DOHH2 (cell line): ENCODE measurements at regions not wholly inside any gene's neighbourhood (a gene's known extent, or its start where the extent isn't known, plus 50 kb on each side); places are given as distances from the start of the nearest gene placed in this dataset.
"Not testable (repeated sequence)": the region's sequence is repeated elsewhere in the genome, so short reads cannot be mapped to it uniquely, and the experiment has no call there.

Experiments used
- H3F3A ChIP-seq: fragments of 200-600 bp; sonication (generic), shearing (Covaris generic); 2 replicates; pipeline ENCODE4 v1.6.0; 2016; ENCODE audit warnings: antibody characterized with exemption, mild to moderate bottlenecking; ENCODE audit not compliant: control insufficient read depth, insufficient read depth
- H3K27ac ChIP-seq: fragments of 200-600 bp; sonication (generic); 2 replicates; pipeline ENCODE4 v1.5.1; 2014; ENCODE audit warnings: low read depth, mild to moderate bottlenecking, low read length, moderate library complexity
- H3K27me3 ChIP-seq: fragments of 200-600 bp; sonication (generic); 2 replicates; pipeline ENCODE4 v1.6.1; 2014; ENCODE audit warnings: mild to moderate bottlenecking, low read length, mixed read lengths; ENCODE audit not compliant: control insufficient read depth
- H3K36me3 ChIP-seq: fragments of 200-600 bp; sonication (generic); 2 replicates; pipeline ENCODE4 v1.6.1; 2014; ENCODE audit warnings: mild to moderate bottlenecking, low read length, moderate library complexity, mixed read lengths; ENCODE audit not compliant: control insufficient read depth
- H3K4me1 ChIP-seq: fragments of 200-600 bp; sonication (generic); 2 replicates; pipeline ENCODE4 v1.6.1; 2014; ENCODE audit warnings: mild to moderate bottlenecking, low read length, mixed read lengths; ENCODE audit not compliant: control insufficient read depth
- H3K4me2 ChIP-seq: fragments of 200-600 bp; sonication (generic); 2 replicates; pipeline ENCODE4 v1.6.0; 2014; ENCODE audit warnings: mild to moderate bottlenecking, low read length, moderate library complexity
- H3K4me3 ChIP-seq: fragments of 200-600 bp; sonication (generic); 2 replicates; pipeline ENCODE4 v1.5.1; 2014; ENCODE audit warnings: mild to moderate bottlenecking, low read length, mixed read lengths
- H3K79me2 ChIP-seq: fragments of 200-600 bp; sonication (generic); 2 replicates; pipeline ENCODE4 v1.6.1; 2014; ENCODE audit warnings: mild to moderate bottlenecking, low read length, mixed read lengths; ENCODE audit not compliant: control insufficient read depth
- H3K9me2 ChIP-seq: fragments of 200-600 bp; sonication (generic); replicated peaks from 2 replicates; pipeline ENCODE4 v1.6.1; 2014; ENCODE audit warnings: mild to moderate bottlenecking, low read length, mixed read lengths; ENCODE audit not compliant: control insufficient read depth
- H3K9me3 ChIP-seq: fragments of 200-600 bp; sonication (generic); 2 replicates; pipeline ENCODE4 v1.6.1; 2014; ENCODE audit warnings: antibody characterized with exemption, low read length, mixed read lengths; ENCODE audit not compliant: control insufficient read depth, insufficient read depth
- H4K20me1 ChIP-seq: fragments of 200-600 bp; sonication (generic); 2 replicates; pipeline ENCODE4 v1.6.0; 2014; ENCODE audit warnings: low read depth, mild to moderate bottlenecking, antibody characterized with exemption, low read length, moderate library complexity; ENCODE audit not compliant: control insufficient read depth, insufficient read depth
- EZH2phosphoT487 ChIP-seq: fragments of 200-600 bp; sonication (generic); IDR thresholded peaks from 2 replicates; pipeline ENCODE4 v1.6.1; 2017; ENCODE audit warnings: borderline replicate concordance, mild to moderate bottlenecking, antibody characterized with exemption, low read length, moderate library complexity, mixed read lengths
- TF ChIP-seq, protein P1 (sequence below): fragments of 200-600 bp; sonication (generic); IDR thresholded peaks from one replicate; pipeline ENCODE4 v1.5.1; 2014; ENCODE audit warnings: antibody characterized with exemption, mild to moderate bottlenecking, low read depth, low read length; ENCODE audit not compliant: poor library complexity, severe bottlenecking

DNA sequence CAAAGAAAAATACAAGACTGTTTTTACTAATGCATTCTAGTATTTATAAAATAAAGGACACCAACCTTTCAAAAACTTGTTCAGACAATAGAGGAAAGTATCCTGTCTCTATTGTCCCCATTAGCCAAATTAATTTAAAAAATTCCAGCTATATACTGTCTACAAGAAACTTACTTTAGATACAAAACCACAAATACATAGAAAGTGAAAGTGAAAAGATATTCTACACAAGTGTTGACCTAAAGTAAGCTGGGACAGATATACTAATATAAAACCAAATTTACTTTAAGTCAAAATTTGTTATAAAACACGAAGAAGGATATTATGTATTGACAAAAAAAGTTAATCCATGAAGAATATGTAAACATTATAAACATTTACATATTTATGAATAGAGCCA, 893.3 kb upstream of the TMEFF2 start:
- no peak overlapping the region for H3K4me3 ChIP-seq
- H3K4me2 ChIP-seq, result no peak overlapping the region
- H3K4me1 ChIP-seq, result no peaks in the 10 kb centered on the region
- no peaks in the 10 kb centered on the region for H4K20me1 ChIP-seq
- H3K79me2 ChIP-seq, result no peaks in the 10 kb centered on the region
- H3K27ac ChIP-seq, result no peak overlapping the region
- TF ChIP-seq, protein P1, sequence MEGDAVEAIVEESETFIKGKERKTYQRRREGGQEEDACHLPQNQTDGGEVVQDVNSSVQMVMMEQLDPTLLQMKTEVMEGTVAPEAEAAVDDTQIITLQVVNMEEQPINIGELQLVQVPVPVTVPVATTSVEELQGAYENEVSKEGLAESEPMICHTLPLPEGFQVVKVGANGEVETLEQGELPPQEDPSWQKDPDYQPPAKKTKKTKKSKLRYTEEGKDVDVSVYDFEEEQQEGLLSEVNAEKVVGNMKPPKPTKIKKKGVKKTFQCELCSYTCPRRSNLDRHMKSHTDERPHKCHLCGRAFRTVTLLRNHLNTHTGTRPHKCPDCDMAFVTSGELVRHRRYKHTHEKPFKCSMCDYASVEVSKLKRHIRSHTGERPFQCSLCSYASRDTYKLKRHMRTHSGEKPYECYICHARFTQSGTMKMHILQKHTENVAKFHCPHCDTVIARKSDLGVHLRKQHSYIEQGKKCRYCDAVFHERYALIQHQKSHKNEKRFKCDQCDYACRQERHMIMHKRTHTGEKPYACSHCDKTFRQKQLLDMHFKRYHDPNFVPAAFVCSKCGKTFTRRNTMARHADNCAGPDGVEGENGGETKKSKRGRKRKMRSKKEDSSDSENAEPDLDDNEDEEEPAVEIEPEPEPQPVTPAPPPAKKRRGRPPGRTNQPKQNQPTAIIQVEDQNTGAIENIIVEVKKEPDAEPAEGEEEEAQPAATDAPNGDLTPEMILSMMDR, result no peak
- no peak for TF ChIP-seq EZH2phosphoT487
- H3F3A ChIP-seq, result no peaks in the 10 kb centered on the region
- no peaks in the 10 kb centered on the region for H3K9me2 ChIP-seq
- no peaks in the 10 kb centered on the region for H3K36me3 ChIP-seq
- H3K9me3 ChIP-seq, result no peaks in the 10 kb centered on the region
- no peaks in the 10 kb centered on the region for H3K27me3 ChIP-seq

DNA sequence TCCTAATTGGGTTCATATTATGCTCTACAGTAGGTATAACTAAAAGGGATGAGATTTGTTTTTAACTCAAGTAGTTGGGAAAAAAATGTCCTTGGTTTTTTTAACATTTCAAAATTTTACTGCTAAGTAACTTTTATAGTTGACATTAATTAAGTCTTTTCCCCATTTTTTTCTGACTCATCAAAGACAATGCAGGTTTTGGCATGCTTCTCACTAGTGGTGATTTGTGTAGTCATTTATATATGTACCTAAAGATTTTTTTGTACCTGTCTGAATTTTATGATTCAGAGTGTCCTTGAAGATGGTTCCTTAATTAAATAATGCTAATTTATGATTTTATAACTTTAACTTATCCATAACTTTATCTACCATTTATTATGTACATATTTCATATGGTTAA, 882.3 kb upstream of the TMEFF2 start:
- no peaks in the 10 kb centered on the region for H4K20me1 ChIP-seq
- H3K27ac ChIP-seq, result no peak overlapping the region
- H3K9me3 ChIP-seq, result no peaks in the 10 kb centered on the region
- no peaks in the 10 kb centered on the region for H3K79me2 ChIP-seq
- H3F3A ChIP-seq, result no peaks in the 10 kb centered on the region
- no peaks in the 10 kb centered on the region for H3K36me3 ChIP-seq
- no peaks in the 10 kb centered on the region for H3K27me3 ChIP-seq
- no peak overlapping the region for H3K4me2 ChIP-seq
- no peak for TF ChIP-seq EZH2phosphoT487
- TF ChIP-seq, protein P1, result no peak
- no peaks in the 10 kb centered on the region for H3K9me2 ChIP-seq
- H3K4me1 ChIP-seq, result no peaks in the 10 kb centered on the region
- H3K4me3 ChIP-seq, result no peak overlapping the region

DNA sequence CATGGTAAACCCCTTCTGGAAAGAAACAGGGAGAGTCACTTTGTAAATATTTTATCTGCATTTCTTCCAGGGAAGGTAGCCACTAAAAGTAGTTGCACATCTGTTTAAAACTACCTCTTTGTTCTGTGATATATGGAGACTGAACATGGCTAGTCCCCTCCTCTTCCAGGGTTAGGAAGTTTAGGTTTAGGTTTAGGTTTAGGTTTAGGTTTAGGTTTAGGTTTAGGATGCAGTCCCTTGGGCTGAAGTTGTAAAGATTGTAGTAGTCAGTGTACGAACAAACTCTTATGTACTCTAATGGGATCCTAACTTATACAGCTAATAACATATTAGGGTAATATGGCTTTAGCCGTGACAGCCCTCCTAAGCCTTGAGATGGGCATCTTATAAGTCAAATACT, 880.2 kb upstream of the TMEFF2 start:
- Histone ChIP-seq H3K9me2 (no peaks in the 10 kb centered on the region), H3K27ac (no peak overlapping the region), H3K79me2 (no peaks in the 10 kb centered on the region), H3F3A (no peaks in the 10 kb centered on the region), H3K4me3 (no peak overlapping the region), H3K9me3 (no peaks in the 10 kb centered on the region), H3K4me2 (no peak overlapping the region), H4K20me1 (no peaks in the 10 kb centered on the region), H3K4me1 (no peaks in the 10 kb centered on the region), H3K27me3 (no peaks in the 10 kb centered on the region), H3K36me3 (no peaks in the 10 kb centered on the region)
- TF ChIP-seq EZH2phosphoT487, result no peak
- TF ChIP-seq, protein P1, result no peak

DNA sequence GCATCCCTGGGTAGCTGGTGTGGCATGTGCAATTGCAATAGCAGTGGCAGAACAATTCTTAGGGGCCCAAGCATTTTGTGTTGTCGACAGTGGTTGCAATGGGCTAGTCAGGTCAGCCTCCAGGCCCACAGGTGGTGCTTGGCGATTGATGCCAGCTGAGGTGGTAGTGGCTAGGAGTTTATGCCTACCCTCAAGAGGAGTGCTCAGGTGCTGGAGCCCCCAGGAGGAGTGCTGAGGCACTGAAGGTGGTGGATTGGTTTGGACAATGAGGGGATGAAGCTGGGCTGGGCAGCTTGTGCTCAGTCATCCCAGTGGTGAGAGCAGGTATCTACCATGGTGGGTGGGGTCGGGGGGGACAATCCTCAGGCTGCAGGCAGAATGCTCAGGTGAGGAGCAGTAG, 877.9 kb upstream of the TMEFF2 start:
- no peaks in the 10 kb centered on the region for H3K4me1 ChIP-seq
- H3K4me3 ChIP-seq, result no peak overlapping the region
- H3K36me3 ChIP-seq, result no peaks in the 10 kb centered on the region
- no peaks in the 10 kb centered on the region for H3K9me3 ChIP-seq
- TF ChIP-seq EZH2phosphoT487, result no peak
- TF ChIP-seq, protein P1, result no peak
- no peaks in the 10 kb centered on the region for H3K9me2 ChIP-seq
- no peak overlapping the region for H3K4me2 ChIP-seq
- no peaks in the 10 kb centered on the region for H3K27me3 ChIP-seq
- H4K20me1 ChIP-seq, result no peaks in the 10 kb centered on the region
- no peak overlapping the region for H3K27ac ChIP-seq
- no peaks in the 10 kb centered on the region for H3F3A ChIP-seq
- H3K79me2 ChIP-seq, result no peaks in the 10 kb centered on the region

DNA sequence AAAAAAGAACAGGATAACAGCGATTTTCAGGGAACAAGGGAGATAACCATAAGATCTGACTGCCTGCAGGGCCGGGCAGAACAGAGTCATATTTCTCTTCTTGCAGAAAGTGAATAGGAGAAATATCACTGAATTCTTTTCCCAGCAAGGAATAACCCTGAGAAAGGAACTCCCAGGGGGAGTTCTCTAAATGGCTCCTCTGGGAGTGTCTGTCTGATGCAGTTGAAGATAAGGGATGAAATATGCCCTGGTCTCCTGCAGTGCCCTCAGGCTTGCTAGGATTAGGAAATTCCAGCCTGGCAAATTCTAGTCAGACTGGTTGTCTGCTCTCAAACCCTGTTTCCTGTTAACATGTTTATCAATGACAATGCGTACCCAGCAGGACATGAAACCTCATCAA, 830.8 kb upstream of the TMEFF2 start:
- H3K79me2 ChIP-seq, H3K36me3 ChIP-seq, H4K20me1 ChIP-seq, H3K4me3 ChIP-seq, H3K4me1 ChIP-seq, H3F3A ChIP-seq, H3K27me3 ChIP-seq, H3K4me2 ChIP-seq, H3K9me3 ChIP-seq, H3K27ac ChIP-seq, H3K9me2 ChIP-seq: not testable (repeated sequence)
